ENCODE measurements at regions not wholly inside any gene's neighbourhood (a gene's known extent, or its start where the extent isn't known, plus 50 kb on each side); places are given as distances from the start of the nearest gene placed in this dataset.

DNA sequence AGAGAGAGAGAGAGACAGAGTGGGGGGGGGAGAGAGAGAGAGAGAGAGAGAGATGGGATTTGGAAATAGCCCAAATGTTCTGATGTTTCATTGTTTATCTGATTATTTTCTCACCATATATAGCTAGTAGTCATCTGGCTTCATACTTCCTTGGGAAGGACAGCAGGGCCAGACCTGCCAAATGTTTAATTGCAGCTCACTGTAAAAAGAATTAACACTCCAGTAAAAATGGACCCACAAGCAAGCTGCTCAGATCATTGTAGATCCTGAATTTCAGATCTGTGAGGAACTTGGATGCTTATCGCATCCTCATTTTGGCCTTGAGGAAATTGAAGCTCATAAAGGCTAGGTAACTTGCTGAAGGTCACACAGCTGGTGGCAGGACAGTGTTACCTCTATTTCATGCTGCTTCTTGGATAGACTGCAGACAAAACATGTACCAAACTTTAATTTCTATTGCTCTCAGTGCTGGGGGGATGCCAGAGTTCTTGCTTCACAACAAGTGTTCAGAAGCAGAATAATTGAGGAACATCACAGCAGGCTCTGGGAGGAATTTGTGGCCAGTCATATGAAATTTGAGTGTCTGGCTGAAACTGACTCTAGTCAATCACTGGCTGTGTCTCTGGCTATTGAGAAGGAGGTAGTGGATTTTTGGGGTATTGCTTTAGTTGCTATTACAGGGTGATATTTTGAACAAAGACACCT lies 223.5 kb downstream of the PIK3C3 start:
- Mint-ChIP-seq H3K27me3 (no peaks in the 10 kb centered on the region), H3K4me3 (no peak overlapping the region), H3K4me1 (no peaks in the 10 kb centered on the region), H3K36me3 (peaks cover 4% of the 10 kb centered on the region), H3K9me3 (peaks cover 0 to 2% (median 0%) of the 10 kb centered on the region in 3 donors), H3K27ac (peak overlapping the region in 1 of 3 donors; percentile 5)

- H3K4me1 Mint-ChIP-seq, result no peaks in the 10 kb centered on the region
- H3K4me3 Mint-ChIP-seq, result no peak overlapping the region
- no peaks in the 10 kb centered on the region for H3K27me3 Mint-ChIP-seq
- no peak overlapping the region for H3K27ac Mint-ChIP-seq
- peaks cover 0 to 2% (median 0%) of the 10 kb centered on the region in 3 donors for H3K9me3 Mint-ChIP-seq
- H3K36me3 Mint-ChIP-seq, result peaks cover 2% of the 10 kb centered on the region
Measured at GRCh38 chr18:42179542-42180121, 224.6 kb downstream of the PIK3C3 start.

DNA sequence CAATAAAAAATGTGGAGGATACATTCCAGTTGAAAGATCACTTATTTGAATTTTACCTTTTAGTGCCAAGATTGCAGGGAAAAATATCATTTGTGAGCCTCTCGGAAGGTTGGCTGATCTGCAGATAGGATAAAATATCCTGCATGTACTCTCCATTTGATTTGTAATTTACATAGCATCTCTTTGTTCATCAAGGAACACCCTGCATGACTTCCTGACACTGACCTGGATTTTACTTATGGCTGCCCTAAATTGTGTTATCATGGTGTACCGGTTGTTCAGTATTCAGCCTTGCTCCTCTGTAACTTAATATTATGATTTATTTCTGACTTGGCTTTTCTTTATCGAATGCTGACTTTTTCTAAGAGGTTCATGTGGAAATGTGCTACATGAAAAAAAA lies 226.4 kb downstream of the PIK3C3 start:
- H3K27ac Mint-ChIP-seq, result no peak overlapping the region
- peaks cover 2% of the 10 kb centered on the region for H3K36me3 Mint-ChIP-seq
- H3K4me1 Mint-ChIP-seq, result no peaks in the 10 kb centered on the region
- H3K27me3 Mint-ChIP-seq, result no peaks in the 10 kb centered on the region
- H3K4me3 Mint-ChIP-seq, result no peak overlapping the region
- no peaks in the 10 kb centered on the region for H3K9me3 Mint-ChIP-seq

DNA sequence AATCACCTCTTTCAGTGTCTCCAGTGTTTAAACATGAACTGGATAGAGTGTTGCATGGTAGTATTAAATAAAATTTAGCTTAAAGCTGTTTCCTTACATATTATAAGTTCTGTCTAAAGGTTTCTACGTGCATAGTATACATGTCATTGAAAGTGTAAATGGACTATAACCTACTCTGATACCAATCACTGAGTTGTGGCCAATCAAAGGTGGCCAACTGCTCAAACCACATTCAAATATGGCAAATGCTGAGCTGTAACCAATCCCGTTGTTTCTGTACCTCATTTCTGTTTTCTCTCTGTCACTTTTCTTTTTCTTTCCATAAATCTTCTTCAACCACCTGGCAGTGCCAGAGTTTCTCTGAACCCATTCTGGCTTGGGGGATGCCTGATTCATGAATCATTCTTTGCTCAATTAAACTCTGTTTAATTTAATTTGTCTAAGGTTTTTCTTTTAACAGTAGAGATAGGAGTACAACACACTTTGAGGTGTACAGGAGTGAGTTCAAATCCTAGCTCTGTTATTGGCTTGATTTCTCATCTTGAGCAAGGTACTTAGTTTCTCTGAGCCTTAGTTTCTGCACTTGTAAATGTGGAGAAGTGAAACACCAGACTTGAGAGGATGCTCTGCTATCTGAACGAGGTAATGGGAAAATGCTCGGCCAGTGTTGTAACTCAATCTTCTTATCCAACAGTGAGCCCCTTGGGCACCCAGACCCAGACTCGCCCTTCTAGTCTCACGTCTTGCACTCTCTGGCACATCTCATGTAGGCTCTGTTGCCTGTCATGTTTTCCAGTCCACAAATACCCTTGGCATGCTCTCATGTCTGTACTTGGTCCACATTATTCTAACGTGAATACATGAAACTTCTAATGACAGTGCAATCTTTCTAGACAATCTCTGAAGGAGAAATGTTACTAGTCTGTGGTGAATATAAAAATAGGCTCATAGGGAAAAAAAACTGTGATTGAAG lies 228.0 kb downstream of the PIK3C3 start:
- no peaks in the 10 kb centered on the region for H3K4me1 Mint-ChIP-seq
- H3K9me3 Mint-ChIP-seq, result no peaks in the 10 kb centered on the region
- no peaks in the 10 kb centered on the region for H3K27me3 Mint-ChIP-seq
- no peak overlapping the region for H3K27ac Mint-ChIP-seq
- H3K36me3 Mint-ChIP-seq, result peaks cover under 1% of the 10 kb centered on the region
- no peak overlapping the region for H3K4me3 Mint-ChIP-seq

DNA sequence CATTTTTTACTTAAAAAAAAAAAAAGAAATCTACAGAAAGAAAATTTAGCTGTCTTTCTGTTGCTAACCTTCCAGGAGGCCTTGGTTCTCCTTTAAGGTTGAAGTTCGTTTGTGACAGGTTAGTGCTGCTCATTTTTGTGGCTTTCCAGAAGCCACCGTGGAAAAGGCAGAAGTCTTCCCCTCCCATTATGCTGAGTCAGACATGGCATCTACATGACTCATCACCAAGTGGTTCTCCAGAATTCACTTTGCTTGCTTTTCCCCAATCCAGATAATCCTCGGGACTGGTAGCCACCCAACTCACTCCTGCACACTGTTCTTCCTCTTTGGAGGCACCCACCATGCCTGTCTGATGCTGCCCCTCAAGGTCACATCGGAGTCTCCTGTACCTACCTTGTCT lies 228.7 kb downstream of the PIK3C3 start:
- H3K4me1 Mint-ChIP-seq, result no peaks in the 10 kb centered on the region
- no peaks in the 10 kb centered on the region for H3K36me3 Mint-ChIP-seq
- H3K27ac Mint-ChIP-seq, result no peak overlapping the region
- H3K4me3 Mint-ChIP-seq, result no peak overlapping the region
- H3K27me3 Mint-ChIP-seq, result no peaks in the 10 kb centered on the region
- H3K9me3 Mint-ChIP-seq, result no peaks in the 10 kb centered on the region

GRCh38 chr18:42184685-42185477 lies 229.8 kb downstream of the PIK3C3 start:
- no peaks in the 10 kb centered on the region for H3K4me1 Mint-ChIP-seq
- H3K4me3 Mint-ChIP-seq, result no peak overlapping the region
- no peaks in the 10 kb centered on the region for H3K27me3 Mint-ChIP-seq
- H3K27ac Mint-ChIP-seq, result peak overlapping the region in 1 of 3 donors; percentile 54
- peaks cover 0 to 8% (median 4%) of the 10 kb centered on the region in 3 donors for H3K9me3 Mint-ChIP-seq
- no peaks in the 10 kb centered on the region for H3K36me3 Mint-ChIP-seq

- Mint-ChIP-seq H3K4me3 (no peak overlapping the region), H3K4me1 (no peaks in the 10 kb centered on the region), H3K27ac (no peak overlapping the region), H3K9me3 (peaks cover 0 to 9% (median 4%) of the 10 kb centered on the region in 3 donors), H3K36me3 (no peaks in the 10 kb centered on the region), H3K27me3 (no peaks in the 10 kb centered on the region)
Measured at GRCh38 chr18:42185486-42185885, 230.5 kb downstream of the PIK3C3 start.

DNA sequence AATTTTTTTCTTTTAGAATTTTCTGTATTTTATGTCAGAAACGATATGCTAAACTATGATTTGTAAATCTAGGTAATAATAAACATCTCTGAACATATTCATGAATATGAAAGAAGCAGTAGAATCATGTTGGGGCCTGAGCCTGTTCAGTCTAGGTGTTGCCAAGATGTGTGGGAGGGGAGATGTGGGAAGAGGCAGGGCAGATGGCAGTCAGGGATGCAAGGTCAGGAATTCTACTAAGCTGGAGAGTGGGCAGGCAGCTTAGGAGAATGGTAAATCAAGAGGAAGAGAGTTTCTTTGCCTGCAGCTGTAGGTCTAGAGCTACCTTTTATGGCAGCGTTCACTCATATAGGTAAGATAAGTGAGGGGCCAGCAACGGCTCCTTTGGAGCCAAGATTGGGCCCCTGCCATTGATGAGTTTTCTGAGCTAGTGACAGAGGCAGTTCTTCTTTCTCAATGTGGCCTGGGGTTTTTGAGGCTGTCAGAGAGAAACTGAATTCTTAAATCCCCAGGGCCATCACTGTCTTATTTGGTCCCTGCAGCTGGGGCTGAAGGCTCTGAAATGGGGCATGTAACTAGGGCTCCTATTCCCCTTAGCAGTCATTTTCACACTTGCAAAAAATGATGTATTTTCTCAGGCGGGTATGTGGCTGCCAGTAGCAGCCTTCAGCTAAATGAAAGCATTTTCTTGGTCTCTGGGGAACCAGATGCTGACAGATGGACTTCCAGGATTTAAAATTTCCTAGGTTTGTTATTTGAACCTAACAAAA lies 232.8 kb downstream of the PIK3C3 start:
- Mint-ChIP-seq H3K4me1 (no peaks in the 10 kb centered on the region), H3K4me3 (no peak overlapping the region), H3K36me3 (no peaks in the 10 kb centered on the region), H3K27ac (no peak overlapping the region), H3K9me3 (peaks cover 0 to 11% (median 4%) of the 10 kb centered on the region in 3 donors), H3K27me3 (no peaks in the 10 kb centered on the region)

DNA sequence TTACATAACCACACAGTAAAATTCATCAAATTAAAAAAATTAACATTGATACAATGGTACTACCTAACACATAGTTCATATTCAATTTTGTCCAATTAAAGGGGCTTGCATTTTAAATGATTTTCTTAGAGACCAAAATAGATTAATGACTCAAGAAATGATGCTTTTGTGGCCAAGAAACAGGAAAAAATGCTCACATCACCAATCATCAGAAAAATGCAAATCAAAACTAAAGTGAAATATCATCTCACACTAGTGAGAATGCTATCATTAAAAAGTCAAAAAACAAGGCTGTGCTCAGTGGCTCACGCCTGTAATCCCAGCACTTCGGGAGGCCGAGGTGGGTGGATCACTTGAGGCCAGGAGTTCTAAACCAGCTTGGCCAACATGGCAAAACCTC lies 235.6 kb downstream of the PIK3C3 start:
- Mint-ChIP-seq H3K4me1 (no peaks in the 10 kb centered on the region), H3K27ac (no peak overlapping the region), H3K36me3 (no peaks in the 10 kb centered on the region), H3K9me3 (peaks cover 0 to 11% (median 4%) of the 10 kb centered on the region in 3 donors), H3K4me3 (no peak overlapping the region), H3K27me3 (no peaks in the 10 kb centered on the region)

DNA sequence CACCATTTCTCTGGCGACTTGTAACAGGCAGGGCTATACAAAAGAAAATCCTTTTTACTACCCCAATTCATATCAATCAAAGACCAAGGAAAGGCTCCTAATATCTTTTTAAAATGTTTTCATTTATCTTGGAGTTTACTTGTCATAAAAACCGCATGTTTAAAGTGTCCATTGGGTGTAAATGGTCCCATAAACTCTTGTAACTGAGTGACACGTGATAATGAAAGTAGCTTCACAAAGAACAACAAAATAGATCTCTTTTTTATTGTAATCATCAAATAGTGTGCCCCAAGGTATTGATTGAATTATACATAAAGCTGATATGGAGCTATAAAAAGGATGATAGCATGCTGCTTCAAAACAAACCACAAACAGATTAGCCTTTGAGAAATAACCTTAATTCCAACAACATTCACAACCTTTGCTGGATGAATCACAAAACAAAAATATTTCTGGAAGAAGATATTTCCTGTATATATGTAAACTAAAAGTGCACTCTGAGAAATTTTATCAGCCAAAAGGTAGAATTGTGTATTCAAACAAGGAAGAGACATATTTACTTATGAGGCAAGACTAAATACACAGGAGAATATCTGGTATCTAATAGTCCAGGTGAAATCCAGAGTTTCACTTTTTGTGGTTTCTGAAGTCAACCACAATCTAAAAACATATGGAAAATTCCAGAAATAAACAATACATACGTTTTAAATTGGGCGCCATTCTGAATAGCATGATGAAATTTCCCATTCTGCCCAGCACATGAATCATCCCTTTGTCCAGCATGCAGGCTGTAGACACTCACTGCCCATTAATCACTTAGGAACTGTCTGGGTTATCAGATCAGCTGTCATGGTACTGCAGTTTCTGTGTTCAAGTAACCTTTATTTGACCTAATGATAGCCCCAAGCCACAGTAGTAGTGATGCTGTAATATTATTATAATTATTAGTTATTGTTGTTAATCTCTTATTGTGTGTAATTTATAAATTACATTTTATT lies 237.5 kb downstream of the PIK3C3 start:
- H3K9me3 Mint-ChIP-seq, result peaks cover 0 to 11% (median 4%) of the 10 kb centered on the region in 3 donors
- no peaks in the 10 kb centered on the region for H3K4me1 Mint-ChIP-seq
- no peaks in the 10 kb centered on the region for H3K36me3 Mint-ChIP-seq
- no peaks in the 10 kb centered on the region for H3K27me3 Mint-ChIP-seq
- no peak overlapping the region for H3K27ac Mint-ChIP-seq
- H3K4me3 Mint-ChIP-seq, result no peak overlapping the region

- Mint-ChIP-seq H3K9me3 (peaks cover 0 to 2% (median 2%) of the 10 kb centered on the region in 3 donors), H3K4me3 (no peak overlapping the region), H3K4me1 (no peaks in the 10 kb centered on the region), H3K36me3 (no peaks in the 10 kb centered on the region), H3K27me3 (no peaks in the 10 kb centered on the region), H3K27ac (no peak overlapping the region)
Measured at GRCh38 chr18:42196651-42197050, 241.6 kb downstream of the PIK3C3 start.

GRCh38 chr18:42201137-42201536 lies 246.1 kb downstream of the PIK3C3 start:
- Mint-ChIP-seq H3K36me3 (no peaks in the 10 kb centered on the region), H3K4me3 (no peak overlapping the region), H3K9me3 (peaks cover 0 to 5% (median 2%) of the 10 kb centered on the region in 3 donors), H3K27me3 (no peaks in the 10 kb centered on the region), H3K4me1 (no peaks in the 10 kb centered on the region), H3K27ac (no peak overlapping the region)

- no peaks in the 10 kb centered on the region for H3K4me1 Mint-ChIP-seq
- no peaks in the 10 kb centered on the region for H3K36me3 Mint-ChIP-seq
- no peaks in the 10 kb centered on the region for H3K27me3 Mint-ChIP-seq
- no peak overlapping the region for H3K4me3 Mint-ChIP-seq
- peaks cover 0 to 8% (median 3%) of the 10 kb centered on the region in 3 donors for H3K9me3 Mint-ChIP-seq
- H3K27ac Mint-ChIP-seq, result no peak overlapping the region
Measured at GRCh38 chr18:42211201-42211600, 256.2 kb downstream of the PIK3C3 start.
